Stimulated activated CD8-positive, alpha-beta memory T cell treated with anti-CD3 and anti-CD28 coated beads, Interleukin-15, amount 100 ng/mL, for 4 hours (primary cell): ENCODE measurements at regions not wholly inside any gene's neighbourhood (a gene's known extent, or its start where the extent isn't known, plus 50 kb on each side); places are given as distances from the start of the nearest gene placed in this dataset.
"Not testable (repeated sequence)": the region's sequence is repeated elsewhere in the genome, so short reads cannot be mapped to it uniquely, and the experiment has no call there.

ENCODE experiments used
- DNase-seq, 2 donors: peaks; one replicate each; pipeline ENCODE4 v3.0.0-alpha.2; 2020; ENCODE audit warnings: low read depth in 2 of 2

GRCh38 chr1:30097851-30098250, 625.5 kb downstream of the MATN1 start:
- DNase-seq: not testable (repeated sequence)

GRCh38 chr1:30095451-30096025, 627.8 kb downstream of the MATN1 start:
- no peak for DNase-seq

GRCh38 chr1:30095051-30095450, 628.3 kb downstream of the MATN1 start:
- DNase-seq: no peak

GRCh38 chr1:30092051-30092858, 631.1 kb downstream of the MATN1 start:
- no peak for DNase-seq

GRCh38 chr1:30090162-30090820, 633.1 kb downstream of the MATN1 start:
- no peak for DNase-seq

- DNase-seq: no peak
Measured at GRCh38 chr1:30089024-30089430, 634.4 kb downstream of the MATN1 start.

- no peak for DNase-seq
Measured at GRCh38 chr1:30088594-30088993, 634.8 kb downstream of the MATN1 start.

GRCh38 chr1:30087465-30087864, 635.9 kb downstream of the MATN1 start:
- DNase-seq: no peak

GRCh38 chr1:30085811-30086770, 637.3 kb downstream of the MATN1 start:
- DNase-seq: no peak

- DNase-seq: no peak
Measured at GRCh38 chr1:30084909-30085571, 638.3 kb downstream of the MATN1 start.

GRCh38 chr1:30083800-30084464, 639.5 kb downstream of the MATN1 start:
- DNase-seq: no peak

- no peak for DNase-seq
Measured at GRCh38 chr1:30081379-30082102, 641.8 kb downstream of the MATN1 start.

GRCh38 chr1:30075916-30076315, 647.5 kb downstream of the MATN1 start:
- not testable (repeated sequence) for DNase-seq

- no peak for DNase-seq
Measured at GRCh38 chr1:30068787-30069472, 654.5 kb downstream of the MATN1 start.

GRCh38 chr1:30064547-30064946, 658.8 kb downstream of the MATN1 start:
- DNase-seq: no peak

GRCh38 chr1:30063621-30064280, 659.6 kb downstream of the MATN1 start:
- DNase-seq: no peak

- DNase-seq: no peak
Measured at GRCh38 chr1:30061292-30062220, 661.8 kb downstream of the MATN1 start.

GRCh38 chr1:30060738-30061137, 662.6 kb downstream of the MATN1 start:
- DNase-seq: no peak
